H1 (cell line): ENCODE measurements at regions not wholly inside any gene's neighbourhood (a gene's known extent, or its start where the extent isn't known, plus 50 kb on each side); places are given as distances from the start of the nearest gene placed in this dataset.

Experiments used
- CTCF ChIA-PET: fragments of 300-600 bp; sonication (Branson Sonifier 250); formaldehyde crosslinking; loops from one replicate; lab custom pipeline; 2021; ENCODE audit not compliant: partially characterized antibody; lab: Charles Lee
- POLR2A ChIA-PET: fragments of 300-600 bp; sonication (Branson Sonifier 250); formaldehyde crosslinking; loops from one replicate; lab custom pipeline; 2021; ENCODE audit warnings: inconsistent platforms; ENCODE audit not compliant: partially characterized antibody; lab: Charles Lee
- DNase-seq, 2 experiments: peaks; one replicate each; pipeline versions ENCODE4 v3.0.0 to v3.0.0-alpha.2; 2010 to 2022; ENCODE audit warnings: low spot score in 2 of 2, low read depth in 1 of 2, mixed read lengths in 1 of 2
- FAIRE-seq: peaks from 2 replicates; lab custom pipeline; 2011; peaks lifted over from hg19 to GRCh38; lab: Jason Lieb, UNC
- H2AFZ ChIP-seq: 2 replicates; pipeline ENCODE4 v1.8.1; 2012; ENCODE audit warnings: low read length, inconsistent platforms
- H2AK5ac ChIP-seq: 2 replicates; pipeline ENCODE4 v1.6.1; 2013; ENCODE audit warnings: low read depth, low read length
- H2BK120ac ChIP-seq: replicated peaks from 2 replicates; pipeline ENCODE3; 2013; ENCODE audit warnings: low read depth, low read length, inconsistent platforms
- H2BK12ac ChIP-seq: 2 replicates; pipeline ENCODE4 v1.6.1; 2013; ENCODE audit warnings: low read depth, low read length
- H2BK15ac ChIP-seq: 2 replicates; pipeline ENCODE4 v1.6.1; 2013; ENCODE audit warnings: low read length
- H2BK20ac ChIP-seq: 2 replicates; pipeline ENCODE4 v1.6.1; 2013; ENCODE audit warnings: low read length
- H2BK5ac ChIP-seq: 2 replicates; pipeline ENCODE4 v1.6.1; 2013; ENCODE audit warnings: low read depth, low read length
- H3K14ac ChIP-seq: 2 replicates; pipeline ENCODE4 v1.6.1; 2013; ENCODE audit warnings: inconsistent platforms; ENCODE audit not compliant: insufficient read length
- H3K18ac ChIP-seq: 2 replicates; pipeline ENCODE4 v1.6.1; 2013; ENCODE audit warnings: low read length; ENCODE audit errors: extremely low read depth
- H3K23ac ChIP-seq: 2 replicates; pipeline ENCODE4 v1.6.1; 2013; ENCODE audit warnings: inconsistent platforms; ENCODE audit not compliant: insufficient read length
- H3K23me2 ChIP-seq: 2 replicates; pipeline ENCODE4 v1.6.1; 2013; ENCODE audit warnings: low read depth, low read length
- H3K27ac ChIP-seq: 2 replicates; pipeline ENCODE4 v1.6.1; 2011; ENCODE audit warnings: low read depth, low read length, inconsistent platforms
- H3K27me3 ChIP-seq, 4 experiments: replicated peaks in 1 of 4; 1 replicate in 1 of 4; 2 replicates in 3 of 4; pipeline versions ENCODE4 v1.6.1 to v1.8.1; 2011 to 2013; ENCODE audit warnings: low read length in 3 of 4, mild to moderate bottlenecking in 3 of 4, inconsistent platforms in 2 of 4, mixed read lengths in 2 of 4, moderate library complexity in 1 of 4; ENCODE audit not compliant: control insufficient read depth in 3 of 4, insufficient read depth in 3 of 4; ENCODE audit errors: extremely low read depth in 1 of 4
- H3K36me3 ChIP-seq, 4 experiments: 2 replicates each; pipeline versions ENCODE4 v1.6.1 to v1.8.1; 2011 to 2013; ENCODE audit warnings: mild to moderate bottlenecking in 4 of 4, low read length in 3 of 4, moderate library complexity in 2 of 4, control low read depth in 1 of 4, inconsistent platforms in 1 of 4; ENCODE audit not compliant: insufficient read depth in 4 of 4, control insufficient read depth in 2 of 4
- H3K4ac ChIP-seq: replicated peaks from 2 replicates; pipeline ENCODE3; 2013; ENCODE audit warnings: low read length, low read depth, mixed read lengths, inconsistent platforms; ENCODE audit not compliant: insufficient read length
- H3K4me1 ChIP-seq, 4 experiments: replicated peaks in 1 of 4; 1 replicate in 1 of 4; 2 replicates in 3 of 4; pipeline versions ENCODE4 v1.6.1 to v1.8.1; 2011 to 2013; ENCODE audit warnings: low read length in 3 of 4, inconsistent platforms in 2 of 4, mixed read lengths in 1 of 4; ENCODE audit not compliant: insufficient read depth in 4 of 4, control insufficient read depth in 3 of 4
- H3K4me2 ChIP-seq, 2 experiments: 2 replicates each; pipeline versions ENCODE4 v1.6.1 to v1.8.1; 2011 to 2013; ENCODE audit warnings: low read depth in 2 of 2, low read length in 2 of 2, control low read depth in 1 of 2, inconsistent platforms in 1 of 2, mild to moderate bottlenecking in 1 of 2; ENCODE audit not compliant: insufficient read depth in 1 of 2
- H3K4me3 ChIP-seq, 4 experiments: fragments of 200-600, 300-600 bp in 1 of 4; sonication (generic), shearing (Covaris generic), sonication (Bioruptor Twin) in 1 of 4; 2 replicates each; pipeline versions ENCODE4 v1.5.1 to v1.8.1; 2011 to 2016; ENCODE audit warnings: low read length in 4 of 4, low read depth in 3 of 4, control low read depth in 2 of 4, inconsistent platforms in 2 of 4, mild to moderate bottlenecking in 2 of 4, mixed read lengths in 1 of 4, moderate library complexity in 1 of 4; ENCODE audit not compliant: insufficient read depth in 2 of 4; ENCODE audit errors: extremely low read depth in 1 of 4
- H3K56ac ChIP-seq: replicated peaks from 2 replicates; pipeline ENCODE3; 2013; ENCODE audit warnings: low read depth, mild to moderate bottlenecking, mixed read lengths, low read length, inconsistent platforms; ENCODE audit not compliant: insufficient read length
- H3K79me1 ChIP-seq: 2 replicates; pipeline ENCODE4 v1.6.1; 2013; ENCODE audit warnings: low read depth, low read length, control low read depth
- H3K79me2 ChIP-seq, 2 experiments: 2 replicates each; pipeline versions ENCODE4 v1.6.1 to v1.8.1; 2012 to 2013; ENCODE audit warnings: low read length in 2 of 2, mild to moderate bottlenecking in 2 of 2, inconsistent platforms in 1 of 2; ENCODE audit not compliant: insufficient read depth in 2 of 2, control insufficient read depth in 1 of 2
- H3K9ac ChIP-seq, 4 experiments: replicated peaks in 1 of 4; 1 replicate in 1 of 4; 2 replicates in 3 of 4; pipeline versions ENCODE4 v1.6.1 to v1.8.1; 2011 to 2013; ENCODE audit warnings: low read depth in 3 of 4, low read length in 3 of 4, control low read depth in 2 of 4, mild to moderate bottlenecking in 2 of 4, moderate library complexity in 2 of 4, inconsistent platforms in 1 of 4; ENCODE audit errors: extremely low read depth in 1 of 4
- H3K9me3 ChIP-seq, 2 experiments: 2 replicates each; pipeline versions ENCODE4 v1.6.1 to v1.8.1; 2012 to 2013; ENCODE audit warnings: mild to moderate bottlenecking in 2 of 2, moderate library complexity in 2 of 2, control low read depth in 1 of 2, inconsistent platforms in 1 of 2, low read depth in 1 of 2, low read length in 1 of 2, mixed read lengths in 1 of 2; ENCODE audit not compliant: insufficient read depth in 2 of 2
- H4K20me1 ChIP-seq, 2 experiments: replicated peaks in 1 of 2; 2 replicates each; pipeline versions ENCODE3 to v1.8.1; 2011 to 2013; ENCODE audit warnings: inconsistent platforms in 2 of 2, low read length in 2 of 2, mild to moderate bottlenecking in 1 of 2; ENCODE audit not compliant: insufficient read depth in 2 of 2, control insufficient read depth in 1 of 2
- H4K5ac ChIP-seq: 2 replicates; pipeline ENCODE4 v1.6.1; 2013; ENCODE audit warnings: low read length, low read depth, mixed read lengths, inconsistent platforms; ENCODE audit not compliant: insufficient read length
- H4K8ac ChIP-seq: 2 replicates; pipeline ENCODE4 v1.8.0; 2013; ENCODE audit warnings: mild to moderate bottlenecking, moderate library complexity, low read length, inconsistent platforms; ENCODE audit not compliant: insufficient read depth; ENCODE audit errors: extremely low read depth
- H4K91ac ChIP-seq: replicated peaks from 2 replicates; pipeline ENCODE3; 2013; ENCODE audit warnings: low read length, mixed read lengths, inconsistent platforms; ENCODE audit not compliant: insufficient read length
- CREB1 ChIP-seq: IDR thresholded peaks from 2 replicates; pipeline ENCODE4 v1.6.1; 2012; ENCODE audit warnings: inconsistent platforms
- GTF2F1 ChIP-seq: IDR thresholded peaks from 2 replicates; pipeline ENCODE4 v1.6.1; 2012; ENCODE audit warnings: low read depth, low read length, improper control_type of control experiment, borderline replicate concordance
- KDM5A ChIP-seq: fragments of 200-600 bp; IDR thresholded peaks from 2 replicates; pipeline ENCODE4 v1.7.1; 2012; ENCODE audit warnings: mild to moderate bottlenecking, low read length, inconsistent platforms, mixed read lengths
- MAFK ChIP-seq: IDR thresholded peaks from 2 replicates; pipeline ENCODE4 v1.6.1; 2012; ENCODE audit warnings: low read depth, mild to moderate bottlenecking, improper control_type of control experiment, low read length
- POLR2AphosphoS5 ChIP-seq: IDR thresholded peaks from 2 replicates; pipeline ENCODE4 v1.6.1; 2011; ENCODE audit warnings: low read depth, low read length
- RBBP5 ChIP-seq: IDR thresholded peaks from 2 replicates; pipeline ENCODE4 v1.7.1; 2012; ENCODE audit warnings: low read depth, mild to moderate bottlenecking, inconsistent platforms, low read length, moderate library complexity, borderline replicate concordance
- RFX5 ChIP-seq: IDR thresholded peaks from 2 replicates; pipeline ENCODE4 v1.6.1; 2011; ENCODE audit warnings: low read depth, low read length, improper control_type of control experiment, borderline replicate concordance
- SIRT6 ChIP-seq: IDR thresholded peaks from one replicate; pipeline ENCODE4 v1.7.1; 2012; ENCODE audit warnings: low read length, inconsistent platforms
- TAF7 ChIP-seq: optimal IDR thresholded peaks from 2 replicates; pipeline ENCODE3; 2011; ENCODE audit warnings: low read depth, mild to moderate bottlenecking, inconsistent platforms, low read length, moderate library complexity, borderline replicate concordance
- TBP ChIP-seq: IDR thresholded peaks from 2 replicates; pipeline ENCODE4 v1.6.1; 2011; ENCODE audit warnings: low read depth, low read length, improper control_type of control experiment
- ZNF274 ChIP-seq: IDR thresholded peaks from 2 replicates; pipeline ENCODE4 v1.7.0; 2012; ENCODE audit warnings: low read length, borderline replicate concordance; ENCODE audit errors: extremely low read depth
- WGBS, 2 experiments: shearing (Covaris generic) in 1 of 2; methylation state at CpG; one replicate each; pipeline versions ENCODE4 v1.1.6 to v1.1.7; 2013 to 2015; ENCODE audit warnings: low lambda C conversion rate in 2 of 2, mixed read lengths in 2 of 2, inconsistent platforms in 1 of 2, low coverage in 1 of 2, missing lambda C conversion rate in 1 of 2; ENCODE audit not compliant: insufficient replicate concordance in 2 of 2, insufficient coverage in 1 of 2, insufficient read length in 1 of 2; ENCODE audit errors: extremely low coverage in 1 of 2, missing lambda C conversion rate in 1 of 2; 5-methylcytosine and 5-hydroxymethylcytosine counted together
- TF ChIP-seq, protein P1 (sequence below), 3 experiments: IDR thresholded peaks; 1 replicate in 2 of 3; 2 replicates in 1 of 3; pipeline versions ENCODE4 v1.5.1 to v1.6.1; 2011; ENCODE audit warnings: low read length in 3 of 3, mild to moderate bottlenecking in 3 of 3, inconsistent platforms in 2 of 3, low read depth in 1 of 3, moderate library complexity in 1 of 3; ENCODE audit not compliant: insufficient read depth in 1 of 3; ENCODE audit errors: control extremely low read depth in 1 of 3
- TF ChIP-seq, protein P2 (sequence below): IDR thresholded peaks from 2 replicates; pipeline ENCODE4 v1.6.1; 2012; ENCODE audit warnings: inconsistent platforms

DNA sequence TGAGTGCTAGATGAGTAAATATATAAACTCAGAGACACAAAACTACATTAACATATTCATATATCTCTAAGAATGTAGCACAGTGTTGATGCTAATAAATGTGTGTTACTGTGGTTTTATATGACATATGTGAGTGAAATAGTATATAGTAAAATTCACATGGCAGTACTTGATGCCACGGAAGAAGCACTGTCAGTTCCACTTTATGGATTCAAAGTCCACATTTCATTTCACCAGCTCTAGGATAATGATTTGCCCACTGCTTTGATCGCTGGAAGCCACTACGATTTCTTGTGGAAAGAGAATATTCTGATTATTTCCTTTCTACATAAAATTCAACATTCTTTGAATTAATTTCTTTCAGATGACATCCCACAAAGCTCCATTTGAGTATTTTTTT is 181.2 kb downstream of the GBA3 start:
- ChIA-PET POLR2A (no interaction called here), CTCF (interaction anchor here (4.1 kb wide), 1 partner anchor 23 kb away, joined by 27 read pairs; no protein-coding TSS in a partner anchor)
- Histone ChIP-seq H3K4me2 (no peak overlapping the region), H3K14ac (no peak overlapping the region), H3K23ac (no peak overlapping the region), H3K56ac (no peak overlapping the region), H3K79me2 (no peaks in the 10 kb centered on the region), H3K4ac (no peak overlapping the region), H3K18ac (no peak overlapping the region), H2BK12ac (no peak overlapping the region), H4K8ac (no peak overlapping the region), H3K36me3 (no peaks in the 10 kb centered on the region; a peak in 1 of 8 replicates), H3K23me2 (no peaks in the 10 kb centered on the region), H4K5ac (no peak overlapping the region), H3K27ac (no peak overlapping the region), H2BK20ac (no peak overlapping the region), H2AK5ac (no peak overlapping the region), H4K20me1 (no peaks in the 10 kb centered on the region), H3K27me3 (no peaks in the 10 kb centered on the region), H3K9ac (no peak overlapping the region), H3K4me1 (no peaks in the 10 kb centered on the region), H3K9me3 (no peaks in the 10 kb centered on the region; a peak in 1 of 4 replicates), H2AFZ (no peak overlapping the region), H4K91ac (no peak overlapping the region), H3K79me1 (no peaks in the 10 kb centered on the region), H2BK5ac (no peak overlapping the region), H3K4me3 (no peak overlapping the region), H2BK120ac (no peak overlapping the region), H2BK15ac (no peak overlapping the region)
- WGBS, 2 experiments: 95% methylated on average over 3 of the region's 3 CpGs; no CpG with 5 or more reads in 1 of the 2 experiments
- TF ChIP-seq TAF7 (no peak), KDM5A (no peak), MAFK (no peak), RFX5 (no peak), GTF2F1 (no peak), SIRT6 (no peak), RBBP5 (no peak), CREB1 (no peak), ZNF274 (no peak), TBP (no peak), POLR2AphosphoS5 (no peak)
- TF ChIP-seq, protein P1, sequence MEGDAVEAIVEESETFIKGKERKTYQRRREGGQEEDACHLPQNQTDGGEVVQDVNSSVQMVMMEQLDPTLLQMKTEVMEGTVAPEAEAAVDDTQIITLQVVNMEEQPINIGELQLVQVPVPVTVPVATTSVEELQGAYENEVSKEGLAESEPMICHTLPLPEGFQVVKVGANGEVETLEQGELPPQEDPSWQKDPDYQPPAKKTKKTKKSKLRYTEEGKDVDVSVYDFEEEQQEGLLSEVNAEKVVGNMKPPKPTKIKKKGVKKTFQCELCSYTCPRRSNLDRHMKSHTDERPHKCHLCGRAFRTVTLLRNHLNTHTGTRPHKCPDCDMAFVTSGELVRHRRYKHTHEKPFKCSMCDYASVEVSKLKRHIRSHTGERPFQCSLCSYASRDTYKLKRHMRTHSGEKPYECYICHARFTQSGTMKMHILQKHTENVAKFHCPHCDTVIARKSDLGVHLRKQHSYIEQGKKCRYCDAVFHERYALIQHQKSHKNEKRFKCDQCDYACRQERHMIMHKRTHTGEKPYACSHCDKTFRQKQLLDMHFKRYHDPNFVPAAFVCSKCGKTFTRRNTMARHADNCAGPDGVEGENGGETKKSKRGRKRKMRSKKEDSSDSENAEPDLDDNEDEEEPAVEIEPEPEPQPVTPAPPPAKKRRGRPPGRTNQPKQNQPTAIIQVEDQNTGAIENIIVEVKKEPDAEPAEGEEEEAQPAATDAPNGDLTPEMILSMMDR (IDR thresholded peaks at IDR 0.05; ENCODE audit: control extremely low read depth in 1 of 3, insufficient read depth in 1 of 3, low read depth in 1 of 3, low read length in 3 of 3): no peak
- TF ChIP-seq, protein P2, sequence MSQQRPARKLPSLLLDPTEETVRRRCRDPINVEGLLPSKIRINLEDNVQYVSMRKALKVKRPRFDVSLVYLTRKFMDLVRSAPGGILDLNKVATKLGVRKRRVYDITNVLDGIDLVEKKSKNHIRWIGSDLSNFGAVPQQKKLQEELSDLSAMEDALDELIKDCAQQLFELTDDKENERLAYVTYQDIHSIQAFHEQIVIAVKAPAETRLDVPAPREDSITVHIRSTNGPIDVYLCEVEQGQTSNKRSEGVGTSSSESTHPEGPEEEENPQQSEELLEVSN: no peak
- DNase-seq (no peak), FAIRE-seq (no peak)
